M059J (cell line): ENCODE measurements at regions not wholly inside any gene's neighbourhood (a gene's known extent, or its start where the extent isn't known, plus 50 kb on each side); places are given as distances from the start of the nearest gene placed in this dataset.

Source experiments
- DNase-seq: peaks from one replicate; pipeline ENCODE4 v3.0.0-alpha.2; 2012; ENCODE audit warnings: low read depth

- DNase-seq, result no peak
Observed at GRCh38 chr18:40570615-40571014, 1384.4 kb upstream of the PIK3C3 start.

GRCh38 chr18:40569605-40570004 lies 1385.4 kb upstream of the PIK3C3 start:
- DNase-seq, result no peak

- no peak for DNase-seq
Observed at GRCh38 chr18:40566510-40566844, 1388.6 kb upstream of the PIK3C3 start.

- DNase-seq, result no peak
Observed at GRCh38 chr18:40565805-40566509, 1389.1 kb upstream of the PIK3C3 start.

GRCh38 chr18:40559556-40559955 lies 1395.5 kb upstream of the PIK3C3 start:
- DNase-seq, result no peak

GRCh38 chr18:40558706-40559392 lies 1396.2 kb upstream of the PIK3C3 start:
- no peak for DNase-seq

- peak; percentile 42 for DNase-seq
Observed at GRCh38 chr18:40555914-40556313, 1399.1 kb upstream of the PIK3C3 start.

- peak; percentile 57 for DNase-seq
Observed at GRCh38 chr18:40553029-40553428, 1402.0 kb upstream of the PIK3C3 start.

GRCh38 chr18:40546875-40547274 lies 1408.2 kb upstream of the PIK3C3 start:
- no peak for DNase-seq

- DNase-seq, result no peak
Observed at GRCh38 chr18:40534723-40535122, 1420.3 kb upstream of the PIK3C3 start.

GRCh38 chr18:40532046-40532445 lies 1423.0 kb upstream of the PIK3C3 start:
- no peak for DNase-seq

- no peak for DNase-seq
Observed at GRCh38 chr18:40531051-40531450, 1424.0 kb upstream of the PIK3C3 start.

- DNase-seq, result peak; percentile 55
Observed at GRCh38 chr18:40529478-40529877, 1425.6 kb upstream of the PIK3C3 start.

- peak; percentile 9 for DNase-seq
Observed at GRCh38 chr18:40524881-40525280, 1430.2 kb upstream of the PIK3C3 start.

GRCh38 chr18:40523287-40523686 lies 1431.7 kb upstream of the PIK3C3 start:
- DNase-seq, result no peak

GRCh38 chr18:40501026-40501425 lies 1454.0 kb upstream of the PIK3C3 start:
- no peak for DNase-seq

GRCh38 chr18:40494603-40495002 lies 1460.4 kb upstream of the PIK3C3 start:
- DNase-seq, result no peak

- no peak for DNase-seq
Observed at GRCh38 chr18:40493316-40493715, 1461.7 kb upstream of the PIK3C3 start.

GRCh38 chr18:40489301-40489700 lies 1465.7 kb upstream of the PIK3C3 start:
- no peak for DNase-seq

- DNase-seq, result peak; percentile 75
Observed at GRCh38 chr18:40485318-40485717, 1469.7 kb upstream of the PIK3C3 start.

GRCh38 chr18:40473221-40474029 lies 1481.6 kb upstream of the PIK3C3 start:
- peak; percentile 53 for DNase-seq

- no peak for DNase-seq
Observed at GRCh38 chr18:40470723-40471122, 1484.3 kb upstream of the PIK3C3 start.

GRCh38 chr18:40469851-40470250 lies 1485.2 kb upstream of the PIK3C3 start:
- DNase-seq, result no peak
